OCI-LY3 (cell line): ENCODE measurements at regions not wholly inside any gene's neighbourhood (a gene's known extent, or its start where the extent isn't known, plus 50 kb on each side); places are given as distances from the start of the nearest gene placed in this dataset.

Experiments used
- EZH2phosphoT487 ChIP-seq: fragments of 200-600 bp; shearing (Covaris generic); IDR thresholded peaks from 2 replicates; pipeline ENCODE4 v1.6.1; 2018; ENCODE audit warnings: antibody characterized with exemption, mixed run types, low read depth
- TF ChIP-seq, protein P1 (sequence below): fragments of 200-600, 300-600 bp; sonication (generic); IDR thresholded peaks from 2 replicates; pipeline ENCODE4 v1.5.1; 2014; ENCODE audit warnings: antibody characterized with exemption, low read length, low read depth

DNA sequence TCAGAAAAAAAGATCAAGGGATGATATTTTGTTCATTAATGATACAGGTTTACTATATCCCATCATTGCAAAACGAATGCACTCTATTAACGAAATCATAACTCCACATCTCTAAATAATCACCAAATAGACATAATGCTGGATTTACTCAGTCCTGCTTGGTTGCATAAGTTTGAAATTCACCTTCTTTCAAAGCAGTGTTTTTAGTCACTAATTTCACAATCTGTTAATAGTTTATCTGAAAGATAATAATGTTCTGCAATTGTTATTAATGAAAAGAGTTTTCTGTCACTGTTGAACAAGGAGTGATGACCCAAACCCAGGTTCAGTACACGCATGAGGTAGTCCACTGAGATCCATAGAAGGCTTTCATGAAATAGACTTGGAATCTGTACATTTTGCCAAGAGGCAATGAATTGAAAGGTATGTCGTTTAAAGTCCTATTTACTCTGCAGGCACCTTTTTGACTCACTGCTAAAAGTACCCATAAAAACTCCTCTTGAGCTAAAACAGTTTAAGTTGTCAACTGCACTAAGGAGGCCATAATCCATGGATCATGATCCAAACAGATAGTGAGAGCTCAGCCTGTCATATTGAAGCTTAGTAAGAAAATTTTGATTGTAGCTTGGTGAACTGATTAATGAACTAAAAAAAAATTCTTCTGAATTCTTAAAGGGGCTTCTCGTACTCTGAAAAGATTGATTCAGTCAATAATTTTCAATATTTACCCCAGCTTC is 75.6 kb upstream of the MBNL1 start:
- TF ChIP-seq, protein P1, sequence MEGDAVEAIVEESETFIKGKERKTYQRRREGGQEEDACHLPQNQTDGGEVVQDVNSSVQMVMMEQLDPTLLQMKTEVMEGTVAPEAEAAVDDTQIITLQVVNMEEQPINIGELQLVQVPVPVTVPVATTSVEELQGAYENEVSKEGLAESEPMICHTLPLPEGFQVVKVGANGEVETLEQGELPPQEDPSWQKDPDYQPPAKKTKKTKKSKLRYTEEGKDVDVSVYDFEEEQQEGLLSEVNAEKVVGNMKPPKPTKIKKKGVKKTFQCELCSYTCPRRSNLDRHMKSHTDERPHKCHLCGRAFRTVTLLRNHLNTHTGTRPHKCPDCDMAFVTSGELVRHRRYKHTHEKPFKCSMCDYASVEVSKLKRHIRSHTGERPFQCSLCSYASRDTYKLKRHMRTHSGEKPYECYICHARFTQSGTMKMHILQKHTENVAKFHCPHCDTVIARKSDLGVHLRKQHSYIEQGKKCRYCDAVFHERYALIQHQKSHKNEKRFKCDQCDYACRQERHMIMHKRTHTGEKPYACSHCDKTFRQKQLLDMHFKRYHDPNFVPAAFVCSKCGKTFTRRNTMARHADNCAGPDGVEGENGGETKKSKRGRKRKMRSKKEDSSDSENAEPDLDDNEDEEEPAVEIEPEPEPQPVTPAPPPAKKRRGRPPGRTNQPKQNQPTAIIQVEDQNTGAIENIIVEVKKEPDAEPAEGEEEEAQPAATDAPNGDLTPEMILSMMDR: no peak
- no peak for TF ChIP-seq EZH2phosphoT487
